ENCODE measurements at regions not wholly inside any gene's neighbourhood (a gene's known extent, or its start where the extent isn't known, plus 50 kb on each side); places are given as distances from the start of the nearest gene placed in this dataset.

DNA sequence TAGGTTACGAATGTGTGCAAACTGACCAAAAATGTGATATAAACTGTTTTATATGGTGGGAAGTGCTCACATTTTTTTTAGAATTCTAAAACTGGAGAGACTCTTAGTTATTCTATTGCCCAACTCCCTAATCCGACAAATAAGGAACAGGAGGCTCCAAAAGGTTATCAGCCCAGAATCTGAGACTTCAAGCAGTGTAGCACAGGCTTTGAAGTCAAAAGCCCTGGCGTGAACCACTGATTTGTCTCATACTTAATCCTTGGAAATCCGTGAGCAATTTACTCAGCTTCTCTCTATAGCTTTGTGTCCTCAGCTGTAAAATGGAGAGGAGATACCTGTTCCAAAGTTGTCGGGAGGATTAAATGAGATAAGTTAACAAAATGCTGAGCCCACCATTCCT, 368.8 kb upstream of the SASH1 start:
- Histone ChIP-seq H3K27ac (ENCODE audit: low read depth, low read length) (no peak overlapping the region), H3K36me3 (ENCODE audit: control insufficient read depth, insufficient read depth, low read length) (no peaks in the 10 kb centered on the region), H3K9ac (ENCODE audit: low read length) (no peak overlapping the region), H3K4me1 (ENCODE audit: control insufficient read depth, insufficient read depth, low read length) (no peaks in the 10 kb centered on the region; the same call in 1 of the 2 replicates), H3K9me3 (ENCODE audit: control insufficient read depth, insufficient read depth, low read depth, low read length) (no peaks in the 10 kb centered on the region), H3K27me3 (ENCODE audit: control insufficient read depth, insufficient read depth, low read length) (no peaks in the 10 kb centered on the region), H3K4me3 (ENCODE audit: low read depth, low read length) (no peak overlapping the region)

DNA sequence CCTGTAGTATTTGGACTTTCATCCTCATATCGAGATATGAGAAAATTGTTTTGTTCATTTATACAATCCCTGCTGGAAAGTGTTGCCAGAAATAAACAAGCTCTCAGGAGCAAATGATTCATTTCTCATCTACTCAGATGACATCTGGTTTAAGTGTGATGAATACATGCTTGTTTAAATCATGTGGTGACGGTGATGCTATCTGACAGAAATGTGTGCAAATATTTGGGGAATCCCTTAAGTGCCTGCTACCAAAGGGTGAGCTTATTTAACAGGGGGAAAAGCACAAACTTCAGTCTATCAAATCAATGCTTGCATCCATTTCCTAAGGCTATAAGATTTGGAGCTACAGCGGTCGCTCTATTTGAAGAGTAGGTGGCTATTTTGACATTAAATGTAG, 368.3 kb upstream of the SASH1 start:
- Histone ChIP-seq H3K4me3 (ENCODE audit: low read depth, low read length) (no peak overlapping the region), H3K36me3 (ENCODE audit: control insufficient read depth, insufficient read depth, low read length) (no peaks in the 10 kb centered on the region), H3K4me1 (ENCODE audit: control insufficient read depth, insufficient read depth, low read length) (no peaks in the 10 kb centered on the region; the same call in 1 of the 2 replicates), H3K27me3 (ENCODE audit: control insufficient read depth, insufficient read depth, low read length) (no peaks in the 10 kb centered on the region), H3K9ac (ENCODE audit: low read length) (no peak overlapping the region), H3K9me3 (ENCODE audit: control insufficient read depth, insufficient read depth, low read depth, low read length) (no peaks in the 10 kb centered on the region), H3K27ac (ENCODE audit: low read depth, low read length) (no peak overlapping the region; the same call in 1 of the 2 replicates)

DNA sequence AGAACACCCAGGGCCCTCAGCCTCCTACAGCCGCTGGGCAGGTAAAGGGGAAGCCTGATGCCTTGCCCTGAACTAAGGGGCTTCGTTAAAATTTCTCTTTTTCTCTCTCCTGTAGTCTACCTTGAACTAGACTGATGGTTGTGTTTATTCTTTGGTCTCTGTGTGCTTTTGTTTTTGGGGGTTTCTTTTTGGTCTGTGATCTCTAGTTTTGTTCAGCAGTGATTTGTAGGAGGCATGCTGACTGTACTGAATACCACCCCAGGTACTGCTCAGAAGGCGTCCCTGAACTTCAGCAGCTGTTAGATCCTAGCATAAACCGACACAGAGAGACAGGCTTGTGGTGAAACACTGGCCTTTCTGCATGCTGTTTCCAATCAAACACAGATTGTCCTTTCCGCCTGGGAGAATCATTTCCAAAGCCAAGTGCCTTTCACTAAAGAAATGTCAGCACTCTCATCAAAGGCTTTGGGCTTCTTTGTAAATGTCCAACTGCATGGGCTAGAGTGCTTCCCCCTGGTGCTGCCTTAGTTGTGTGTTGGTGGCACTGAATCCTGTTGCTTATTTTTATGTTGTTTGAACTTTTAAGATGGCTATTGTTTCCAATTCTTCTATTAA, 364.7 kb upstream of the SASH1 start:
- H3K9me3 ChIP-seq (ENCODE audit: control insufficient read depth, insufficient read depth, low read depth, low read length) = no peaks in the 10 kb centered on the region
- H3K4me1 ChIP-seq (ENCODE audit: control insufficient read depth, insufficient read depth, low read length) = no peaks in the 10 kb centered on the region; the same call in 1 of the 2 replicates
- no peak overlapping the region for H3K27ac ChIP-seq (ENCODE audit: low read depth, low read length)
- H3K4me3 ChIP-seq (ENCODE audit: low read depth, low read length) = no peak overlapping the region
- H3K27me3 ChIP-seq (ENCODE audit: control insufficient read depth, insufficient read depth, low read length) = no peaks in the 10 kb centered on the region
- H3K9ac ChIP-seq (ENCODE audit: low read length) = no peak overlapping the region
- no peaks in the 10 kb centered on the region for H3K36me3 ChIP-seq (ENCODE audit: control insufficient read depth, insufficient read depth, low read length)

DNA sequence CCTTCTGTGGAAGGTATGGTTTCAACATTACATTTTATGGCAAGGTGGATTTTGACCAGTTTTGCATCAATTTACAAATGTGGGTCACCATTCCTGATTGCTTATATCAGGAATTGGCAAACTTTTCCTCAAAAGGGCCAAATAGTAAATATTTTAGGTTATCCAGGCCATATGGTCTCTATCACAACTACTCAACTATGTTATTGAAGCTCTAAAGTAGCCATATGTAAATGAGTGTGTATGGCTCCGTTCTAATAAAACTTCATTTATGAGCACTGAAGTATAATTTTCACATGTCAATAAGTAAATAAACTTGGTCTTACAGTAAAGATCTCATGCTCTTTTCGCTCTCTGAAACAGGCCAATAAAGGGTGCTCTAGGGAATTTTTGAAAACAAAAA, 362.7 kb upstream of the SASH1 start:
- Histone ChIP-seq H3K9ac (ENCODE audit: low read length) (no peak overlapping the region), H3K4me3 (ENCODE audit: low read depth, low read length) (no peak overlapping the region), H3K36me3 (ENCODE audit: control insufficient read depth, insufficient read depth, low read length) (no peaks in the 10 kb centered on the region), H3K27ac (ENCODE audit: low read depth, low read length) (no peak overlapping the region), H3K4me1 (ENCODE audit: control insufficient read depth, insufficient read depth, low read length) (no peaks in the 10 kb centered on the region), H3K27me3 (ENCODE audit: control insufficient read depth, insufficient read depth, low read length) (no peaks in the 10 kb centered on the region), H3K9me3 (ENCODE audit: control insufficient read depth, insufficient read depth, low read depth, low read length) (no peaks in the 10 kb centered on the region)

DNA sequence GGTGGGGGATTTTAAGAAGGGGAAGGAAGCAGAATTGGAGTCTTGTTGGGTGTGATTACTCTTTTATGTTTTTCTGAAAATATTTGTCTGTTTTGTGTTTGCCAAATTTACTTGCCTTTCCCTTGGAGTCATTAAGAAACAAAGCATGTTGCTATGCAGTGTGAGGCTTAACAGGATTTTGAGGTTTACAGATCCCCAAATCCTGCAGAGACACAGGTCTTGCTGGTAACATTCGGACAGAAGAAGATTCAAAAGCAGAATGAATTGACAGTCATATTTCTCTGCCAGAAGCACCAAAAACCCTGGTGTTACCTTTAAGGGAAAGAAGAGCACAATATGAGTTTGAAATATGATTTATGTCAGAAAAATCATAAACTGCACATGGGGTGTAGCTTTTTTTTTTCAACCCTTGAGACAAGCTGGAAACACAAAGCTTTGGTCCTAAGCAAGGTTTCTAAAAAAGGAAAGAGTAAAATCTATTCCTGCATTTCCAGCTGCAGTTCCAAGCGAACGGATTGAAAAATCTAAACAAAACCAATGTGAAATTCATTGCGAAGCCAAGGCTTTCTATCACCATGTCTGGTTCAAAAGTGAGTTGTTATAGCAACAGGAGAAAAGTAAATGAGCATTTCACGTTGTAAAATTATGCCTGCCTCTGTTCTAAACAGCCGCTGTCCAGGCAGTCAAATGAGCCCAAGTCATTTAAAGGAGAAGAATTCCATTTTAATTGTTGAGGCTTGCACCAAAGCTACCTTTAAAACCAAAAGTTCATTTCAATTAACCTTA, 358.9 kb upstream of the SASH1 start:
- Histone ChIP-seq H3K27me3 (ENCODE audit: control insufficient read depth, insufficient read depth, low read length) (no peaks in the 10 kb centered on the region), H3K4me3 (ENCODE audit: low read depth, low read length) (no peak overlapping the region), H3K36me3 (ENCODE audit: control insufficient read depth, insufficient read depth, low read length) (no peaks in the 10 kb centered on the region), H3K4me1 (ENCODE audit: control insufficient read depth, insufficient read depth, low read length) (no peaks in the 10 kb centered on the region), H3K9me3 (ENCODE audit: control insufficient read depth, insufficient read depth, low read depth, low read length) (no peaks in the 10 kb centered on the region), H3K9ac (ENCODE audit: low read length) (no peak overlapping the region), H3K27ac (ENCODE audit: low read depth, low read length) (no peak overlapping the region)

DNA sequence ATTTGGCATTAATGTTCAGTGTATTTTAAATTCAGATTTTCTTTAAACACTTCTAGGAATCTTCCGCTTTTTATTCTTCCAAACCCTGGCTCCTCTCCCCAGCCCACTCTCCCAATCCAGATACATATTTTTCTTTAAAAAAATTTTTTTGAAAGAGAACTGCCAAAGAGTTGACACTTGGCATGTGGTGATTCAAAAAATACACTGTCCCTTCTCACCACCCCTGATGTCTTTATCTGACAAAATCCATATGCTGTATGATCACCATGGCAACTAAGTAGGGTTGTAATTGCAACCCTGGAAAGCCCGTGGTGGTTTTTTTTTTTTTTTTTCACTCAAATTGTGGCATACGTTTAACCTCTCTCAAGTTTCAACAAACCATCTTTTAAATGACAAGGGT, 355.8 kb upstream of the SASH1 start:
- Histone ChIP-seq H3K36me3 (ENCODE audit: control insufficient read depth, insufficient read depth, low read length) (no peaks in the 10 kb centered on the region), H3K27me3 (ENCODE audit: control insufficient read depth, insufficient read depth, low read length) (no peaks in the 10 kb centered on the region), H3K27ac (ENCODE audit: low read depth, low read length) (no peak overlapping the region), H3K9me3 (ENCODE audit: control insufficient read depth, insufficient read depth, low read depth, low read length) (no peaks in the 10 kb centered on the region), H3K9ac (ENCODE audit: low read length) (no peak overlapping the region), H3K4me1 (ENCODE audit: control insufficient read depth, insufficient read depth, low read length) (no peaks in the 10 kb centered on the region), H3K4me3 (ENCODE audit: low read depth, low read length) (no peak overlapping the region)

DNA sequence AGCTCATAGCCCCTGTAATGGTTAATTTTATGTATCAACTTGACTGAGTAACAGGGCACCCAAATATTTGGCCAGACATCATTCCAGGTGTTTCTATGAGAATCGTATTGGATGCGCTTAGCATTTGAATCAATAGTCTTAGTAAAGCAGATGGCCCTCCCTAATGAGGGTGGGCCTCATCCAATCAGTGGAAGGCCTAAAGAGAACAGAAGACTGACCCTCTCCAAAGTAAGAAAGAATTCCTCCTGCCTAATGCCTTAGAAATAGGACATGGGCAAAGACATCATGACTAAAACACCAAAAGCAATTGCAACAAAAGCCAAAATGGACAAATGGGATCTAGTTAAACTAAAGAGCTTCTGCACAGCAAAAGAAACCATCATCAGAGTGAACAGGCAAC, 352.5 kb upstream of the SASH1 start:
- no peaks in the 10 kb centered on the region for H3K36me3 ChIP-seq (ENCODE audit: control insufficient read depth, insufficient read depth, low read length)
- no peak overlapping the region for H3K4me3 ChIP-seq (ENCODE audit: low read depth, low read length)
- H3K9me3 ChIP-seq (ENCODE audit: control insufficient read depth, insufficient read depth, low read depth, low read length) = no peaks in the 10 kb centered on the region
- H3K9ac ChIP-seq (ENCODE audit: low read length) = no peak overlapping the region
- no peaks in the 10 kb centered on the region for H3K27me3 ChIP-seq (ENCODE audit: control insufficient read depth, insufficient read depth, low read length)
- H3K4me1 ChIP-seq (ENCODE audit: control insufficient read depth, insufficient read depth, low read length) = no peaks in the 10 kb centered on the region
- H3K27ac ChIP-seq (ENCODE audit: low read depth, low read length) = no peak overlapping the region

DNA sequence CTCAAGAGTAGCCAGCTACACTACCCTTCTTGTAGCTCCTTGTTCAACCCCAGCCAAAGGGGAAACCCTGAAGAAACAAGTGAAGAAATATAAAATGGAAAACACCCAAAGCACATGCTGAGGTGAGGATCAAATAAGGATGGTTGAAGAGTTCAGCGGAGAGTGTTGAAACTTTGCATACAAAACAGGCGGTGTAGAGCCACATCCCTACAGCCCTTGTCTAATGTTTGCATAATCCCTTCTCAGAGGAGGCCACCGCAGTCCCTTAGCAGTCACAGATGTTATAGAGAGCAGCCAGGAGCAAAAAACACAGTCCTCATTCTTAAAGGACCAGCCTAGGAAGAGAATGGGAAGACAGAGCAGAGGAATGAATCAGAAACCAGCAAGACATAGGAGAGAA, 350.7 kb upstream of the SASH1 start:
- Histone ChIP-seq H3K4me1 (ENCODE audit: control insufficient read depth, insufficient read depth, low read length) (no peaks in the 10 kb centered on the region), H3K36me3 (ENCODE audit: control insufficient read depth, insufficient read depth, low read length) (no peaks in the 10 kb centered on the region), H3K9ac (ENCODE audit: low read length) (no peak overlapping the region), H3K4me3 (ENCODE audit: low read depth, low read length) (no peak overlapping the region), H3K27ac (ENCODE audit: low read depth, low read length) (no peak overlapping the region), H3K9me3 (ENCODE audit: control insufficient read depth, insufficient read depth, low read depth, low read length) (no peaks in the 10 kb centered on the region), H3K27me3 (ENCODE audit: control insufficient read depth, insufficient read depth, low read length) (no peaks in the 10 kb centered on the region)

DNA sequence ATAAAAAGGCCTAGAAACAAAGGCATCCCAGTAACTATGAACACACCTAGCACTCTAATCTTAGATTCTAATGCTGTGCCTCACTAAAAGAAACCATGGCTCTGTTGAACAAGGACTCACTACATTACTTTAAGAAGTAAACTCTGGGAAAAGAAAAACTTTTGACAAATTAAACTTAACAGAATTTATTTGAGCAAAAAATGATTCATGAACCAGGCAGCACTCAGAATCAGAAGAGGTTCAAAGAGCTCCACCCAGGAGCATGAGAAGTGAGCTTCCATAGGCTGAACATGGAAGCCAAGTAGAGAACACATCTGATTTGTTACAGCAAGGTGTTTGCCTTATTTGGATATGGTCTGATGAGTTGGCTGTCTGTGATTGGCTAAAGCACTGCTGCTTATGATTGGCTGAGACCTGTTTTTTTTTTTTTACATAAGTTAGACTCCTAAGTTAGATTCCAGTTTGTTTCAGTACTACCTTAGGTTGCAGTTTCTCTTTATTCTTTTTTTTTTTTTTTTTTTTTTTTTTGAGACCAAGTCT, 343.6 kb upstream of the SASH1 start:
- Histone ChIP-seq H3K4me1 (ENCODE audit: control insufficient read depth, insufficient read depth, low read length) (no peaks in the 10 kb centered on the region), H3K27ac (ENCODE audit: low read depth, low read length) (no peak overlapping the region), H3K4me3 (ENCODE audit: low read depth, low read length) (no peak overlapping the region), H3K36me3 (ENCODE audit: control insufficient read depth, insufficient read depth, low read length) (no peaks in the 10 kb centered on the region), H3K9me3 (ENCODE audit: control insufficient read depth, insufficient read depth, low read depth, low read length) (peaks cover 3% of the 10 kb centered on the region; the same call in 1 of the 2 replicates), H3K27me3 (ENCODE audit: control insufficient read depth, insufficient read depth, low read length) (no peaks in the 10 kb centered on the region), H3K9ac (ENCODE audit: low read length) (no peak overlapping the region)

DNA sequence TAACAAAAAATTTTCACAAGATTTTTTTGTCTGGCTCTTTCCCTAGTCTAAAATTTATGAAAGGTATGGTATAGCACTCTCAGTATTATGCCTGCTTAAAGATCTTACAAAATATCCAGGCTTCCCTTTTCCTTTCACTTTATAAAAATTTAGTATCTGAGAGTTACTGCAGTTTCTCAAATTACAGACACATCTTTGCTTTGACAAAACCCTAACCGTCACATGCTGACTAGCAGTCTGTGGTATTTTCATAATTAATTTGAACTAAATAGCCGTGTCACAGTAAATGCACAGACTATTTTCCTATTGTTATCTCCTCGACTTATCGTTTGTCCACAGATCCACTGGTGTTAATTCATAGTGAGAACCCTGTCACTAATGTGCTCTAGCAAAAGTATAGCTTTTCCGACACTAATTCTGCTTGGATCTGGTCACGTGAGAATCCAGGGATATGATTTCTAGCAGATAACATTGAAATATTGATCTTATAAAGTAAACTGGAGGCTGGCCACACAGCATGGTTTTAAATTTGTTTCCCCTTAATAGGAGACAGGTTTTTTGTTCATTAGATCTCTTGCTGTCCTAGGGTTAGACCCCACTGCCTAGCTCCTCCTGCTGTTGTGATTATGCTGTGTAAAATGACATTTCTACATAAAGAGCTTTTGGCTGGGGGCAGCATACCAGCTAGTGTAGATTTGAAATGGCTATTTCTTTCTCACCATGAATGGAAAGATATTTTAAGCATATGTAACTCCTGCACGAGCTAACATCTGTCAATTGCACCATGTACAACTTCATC, 340.6 kb upstream of the SASH1 start:
- H3K9ac ChIP-seq (ENCODE audit: low read length) = no peak overlapping the region
- no peaks in the 10 kb centered on the region for H3K27me3 ChIP-seq (ENCODE audit: control insufficient read depth, insufficient read depth, low read length)
- H3K36me3 ChIP-seq (ENCODE audit: control insufficient read depth, insufficient read depth, low read length) = no peaks in the 10 kb centered on the region
- H3K4me1 ChIP-seq (ENCODE audit: control insufficient read depth, insufficient read depth, low read length) = no peaks in the 10 kb centered on the region
- H3K4me3 ChIP-seq (ENCODE audit: low read depth, low read length) = no peak overlapping the region
- peaks cover 6% of the 10 kb centered on the region; the same call in 1 of the 2 replicates for H3K9me3 ChIP-seq (ENCODE audit: control insufficient read depth, insufficient read depth, low read depth, low read length)
- H3K27ac ChIP-seq (ENCODE audit: low read depth, low read length) = no peak overlapping the region

DNA sequence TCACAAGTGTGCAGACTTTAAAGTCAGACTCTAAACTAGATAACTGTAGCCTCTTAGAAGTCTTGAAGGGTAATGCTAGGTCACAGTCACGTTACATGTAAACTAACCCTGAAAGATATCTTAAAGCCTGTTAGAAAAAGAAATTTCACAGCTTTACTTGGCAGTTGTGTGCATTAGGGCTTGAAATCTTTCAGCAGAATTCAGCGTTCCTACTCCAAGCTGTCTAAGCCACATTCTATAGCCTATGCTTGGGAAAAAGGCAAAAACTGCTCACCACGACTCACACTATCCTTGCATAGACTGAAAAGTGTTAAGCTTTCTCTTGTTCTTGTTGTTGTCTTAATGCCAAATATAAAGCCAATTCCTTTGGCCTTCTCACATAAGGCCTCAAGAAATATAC, 338.0 kb upstream of the SASH1 start:
- Histone ChIP-seq H3K27ac (ENCODE audit: low read depth, low read length) (no peak overlapping the region), H3K9ac (ENCODE audit: low read length) (no peak overlapping the region), H3K4me3 (ENCODE audit: low read depth, low read length) (no peak overlapping the region), H3K27me3 (ENCODE audit: control insufficient read depth, insufficient read depth, low read length) (no peaks in the 10 kb centered on the region), H3K36me3 (ENCODE audit: control insufficient read depth, insufficient read depth, low read length) (no peaks in the 10 kb centered on the region), H3K4me1 (ENCODE audit: control insufficient read depth, insufficient read depth, low read length) (no peaks in the 10 kb centered on the region), H3K9me3 (ENCODE audit: control insufficient read depth, insufficient read depth, low read depth, low read length) (0 out of 2 replicates have a peak, but pooled peaks cover 7% of the 10 kb centered on the region)
